SK-N-SH treated with all-trans-retinoic acid at 6 μM for 48 hours (cell line): ENCODE measurements at regions not wholly inside any gene's neighbourhood (a gene's known extent, or its start where the extent isn't known, plus 50 kb on each side); places are given as distances from the start of the nearest gene placed in this dataset.

Experiments
- ATAC-seq: fragments of 200-7000 bp; cut with Tn5 transposase; 3 replicates; pipeline ENCODE4 v1.9.1; 2020; ENCODE audit warnings: mild to moderate bottlenecking, moderate library complexity
- ARNTL ChIP-seq: fragments of 450-650 bp; formaldehyde crosslinking; IDR thresholded peaks from 2 replicates; pipeline ENCODE4 v1.5.0; 2020; ENCODE audit warnings: low read depth, mild to moderate bottlenecking, moderate library complexity, borderline replicate concordance
- BACH2 ChIP-seq: fragments of 250-450 bp; sonication (Bioruptor Pico); IDR thresholded peaks from 2 replicates; pipeline ENCODE4 v1.9.0; 2021; ENCODE audit warnings: mild to moderate bottlenecking, borderline replicate concordance
- CSDC2 ChIP-seq: fragments of 250-450 bp; sonication (Bioruptor Pico); IDR thresholded peaks from 2 replicates; pipeline ENCODE4 v1.5.0; 2020; ENCODE audit warnings: mild to moderate bottlenecking, moderate library complexity
- ESRRG ChIP-seq: fragments of 250-450 bp; sonication (Bioruptor Pico); IDR thresholded peaks from 2 replicates; pipeline ENCODE4 v1.6.1; 2021; ENCODE audit warnings: mild to moderate bottlenecking
- ISL1 ChIP-seq: fragments of 250-450 bp; sonication (Bioruptor Pico); IDR thresholded peaks from 2 replicates; pipeline ENCODE4 v2.1.2; 2022; ENCODE audit warnings: mild to moderate bottlenecking, moderate library complexity
- OSR1 ChIP-seq: fragments of 250-450 bp; sonication (Bioruptor Pico); IDR thresholded peaks from 2 replicates; pipeline ENCODE4 v1.8.0; 2022; ENCODE audit warnings: moderate library complexity, mild to moderate bottlenecking, inconsistent platforms
- SNAI2 ChIP-seq: fragments of 250-450 bp; sonication (Bioruptor Pico); IDR thresholded peaks from 2 replicates; pipeline ENCODE4 v1.5.0; 2020; ENCODE audit warnings: mild to moderate bottlenecking, moderate library complexity
- TCF4 ChIP-seq: fragments of 250-450 bp; sonication (Bioruptor Pico); IDR thresholded peaks from 2 replicates; pipeline ENCODE4 v1.8.0; 2021; ENCODE audit warnings: mild to moderate bottlenecking, moderate library complexity, borderline replicate concordance
- TOX ChIP-seq: fragments of 250-450 bp; sonication (Bioruptor Pico); IDR thresholded peaks from 2 replicates; pipeline ENCODE4 v1.8.0; 2021; ENCODE audit warnings: mild to moderate bottlenecking, moderate library complexity, borderline replicate concordance
- ZC3H10 ChIP-seq: fragments of 250-450 bp; sonication (Bioruptor Pico); IDR thresholded peaks from 2 replicates; pipeline ENCODE4 v1.5.1; 2021; ENCODE audit warnings: mild to moderate bottlenecking, moderate library complexity
- ZFP3 ChIP-seq: fragments of 250-450 bp; sonication (Bioruptor Pico); IDR thresholded peaks from 2 replicates; pipeline ENCODE4 v1.5.0; 2020; ENCODE audit warnings: mild to moderate bottlenecking, moderate library complexity
- ZFP30 ChIP-seq: fragments of 450-650 bp; formaldehyde crosslinking; IDR thresholded peaks from 2 replicates; pipeline ENCODE4 v1.5.0; 2022; ENCODE audit warnings: mild to moderate bottlenecking, moderate library complexity
- ZNF565 ChIP-seq: fragments of 450-650 bp; formaldehyde crosslinking; conservative IDR thresholded peaks from 2 replicates; pipeline ENCODE4 v1.5.0; 2020; ENCODE audit warnings: low read depth, mild to moderate bottlenecking, moderate library complexity
- ZNF70 ChIP-seq: fragments of 450-650 bp; formaldehyde crosslinking; IDR thresholded peaks from 2 replicates; pipeline ENCODE4 v1.5.0; 2020; ENCODE audit warnings: mild to moderate bottlenecking, moderate library complexity
- ZNF8 ChIP-seq: fragments of 450-650 bp; formaldehyde crosslinking; IDR thresholded peaks from 2 replicates; pipeline ENCODE4 v1.5.0; 2020; ENCODE audit warnings: mild to moderate bottlenecking, moderate library complexity
- TF ChIP-seq, protein P1 (sequence below): fragments of 250-450 bp; sonication (Bioruptor Pico); IDR thresholded peaks from 2 replicates; pipeline ENCODE4 v1.5.0; 2020; ENCODE audit warnings: mild to moderate bottlenecking, moderate library complexity
- TF ChIP-seq, protein P2 (sequence below): fragments of 250-450 bp; sonication (Bioruptor Pico); IDR thresholded peaks from 2 replicates; pipeline ENCODE4 v1.8.0; 2020; ENCODE audit warnings: mild to moderate bottlenecking, moderate library complexity, borderline replicate concordance
- TF ChIP-seq, protein P3 (sequence below): fragments of 250-450 bp; sonication (Bioruptor Pico); IDR thresholded peaks from 2 replicates; pipeline ENCODE4 v1.8.0; 2021; ENCODE audit warnings: low read depth, mild to moderate bottlenecking, moderate library complexity, borderline replicate concordance
- TF ChIP-seq, protein P4 (sequence below): fragments of 250-450 bp; sonication (Bioruptor Pico); IDR thresholded peaks from 2 replicates; pipeline ENCODE4 v1.5.1; 2020; ENCODE audit warnings: low read depth, mild to moderate bottlenecking, moderate library complexity

DNA sequence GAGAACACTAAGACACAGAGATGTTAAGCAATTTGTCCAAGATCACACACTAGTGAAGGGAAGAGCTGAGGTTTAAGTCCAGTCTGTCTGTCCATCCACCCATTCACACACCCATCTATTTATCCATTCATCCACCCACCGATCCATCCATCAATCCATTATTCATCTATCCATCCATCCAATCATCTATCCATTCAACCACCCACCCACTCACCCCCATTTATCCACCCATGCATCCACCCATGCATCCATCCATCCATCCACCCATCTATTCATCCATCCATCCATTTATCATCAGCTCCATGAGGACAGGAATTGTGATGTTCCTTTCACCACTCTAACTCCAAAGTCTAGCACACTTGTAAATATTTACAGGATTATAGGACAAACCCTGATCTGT, 242.3 kb upstream of the PMEPA1 start:
- ATAC-seq, result no peak
- TF ChIP-seq TOX (CRISPR knock-in tag), result no peak

DNA sequence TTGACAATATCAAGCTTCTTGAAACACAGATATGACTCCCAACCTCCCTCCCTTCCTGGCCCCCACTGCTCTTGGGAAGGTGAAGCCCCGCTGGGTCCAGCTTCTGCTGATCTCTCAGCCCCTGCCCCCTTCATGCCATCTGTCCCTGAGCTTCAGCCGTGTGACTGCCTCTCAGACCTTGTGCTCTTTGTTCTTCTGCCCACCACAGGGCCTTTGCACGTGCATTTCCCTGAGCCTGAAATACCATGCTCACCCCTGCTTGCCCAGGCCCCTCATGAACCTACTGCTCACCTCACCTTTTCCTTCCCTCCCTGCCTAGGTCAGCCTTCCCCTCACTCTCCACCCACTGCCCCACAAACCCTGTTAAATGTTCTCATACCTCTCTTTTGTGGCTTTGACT, 241.7 kb upstream of the PMEPA1 start:
- TF ChIP-seq, protein P1, sequence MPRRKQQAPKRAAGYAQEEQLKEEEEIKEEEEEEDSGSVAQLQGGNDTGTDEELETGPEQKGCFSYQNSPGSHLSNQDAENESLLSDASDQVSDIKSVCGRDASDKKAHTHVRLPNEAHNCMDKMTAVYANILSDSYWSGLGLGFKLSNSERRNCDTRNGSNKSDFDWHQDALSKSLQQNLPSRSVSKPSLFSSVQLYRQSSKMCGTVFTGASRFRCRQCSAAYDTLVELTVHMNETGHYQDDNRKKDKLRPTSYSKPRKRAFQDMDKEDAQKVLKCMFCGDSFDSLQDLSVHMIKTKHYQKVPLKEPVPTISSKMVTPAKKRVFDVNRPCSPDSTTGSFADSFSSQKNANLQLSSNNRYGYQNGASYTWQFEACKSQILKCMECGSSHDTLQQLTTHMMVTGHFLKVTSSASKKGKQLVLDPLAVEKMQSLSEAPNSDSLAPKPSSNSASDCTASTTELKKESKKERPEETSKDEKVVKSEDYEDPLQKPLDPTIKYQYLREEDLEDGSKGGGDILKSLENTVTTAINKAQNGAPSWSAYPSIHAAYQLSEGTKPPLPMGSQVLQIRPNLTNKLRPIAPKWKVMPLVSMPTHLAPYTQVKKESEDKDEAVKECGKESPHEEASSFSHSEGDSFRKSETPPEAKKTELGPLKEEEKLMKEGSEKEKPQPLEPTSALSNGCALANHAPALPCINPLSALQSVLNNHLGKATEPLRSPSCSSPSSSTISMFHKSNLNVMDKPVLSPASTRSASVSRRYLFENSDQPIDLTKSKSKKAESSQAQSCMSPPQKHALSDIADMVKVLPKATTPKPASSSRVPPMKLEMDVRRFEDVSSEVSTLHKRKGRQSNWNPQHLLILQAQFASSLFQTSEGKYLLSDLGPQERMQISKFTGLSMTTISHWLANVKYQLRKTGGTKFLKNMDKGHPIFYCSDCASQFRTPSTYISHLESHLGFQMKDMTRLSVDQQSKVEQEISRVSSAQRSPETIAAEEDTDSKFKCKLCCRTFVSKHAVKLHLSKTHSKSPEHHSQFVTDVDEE (CRISPR knock-in tag), result no peak
- TF ChIP-seq CSDC2 (no peak), ZC3H10 (no peak), ZFP3 (CRISPR knock-in tag) (no peak), SNAI2 (CRISPR knock-in tag) (no peak), TOX (CRISPR knock-in tag) (no peak), OSR1 (CRISPR knock-in tag) (no peak)
- TF ChIP-seq, protein P2, sequence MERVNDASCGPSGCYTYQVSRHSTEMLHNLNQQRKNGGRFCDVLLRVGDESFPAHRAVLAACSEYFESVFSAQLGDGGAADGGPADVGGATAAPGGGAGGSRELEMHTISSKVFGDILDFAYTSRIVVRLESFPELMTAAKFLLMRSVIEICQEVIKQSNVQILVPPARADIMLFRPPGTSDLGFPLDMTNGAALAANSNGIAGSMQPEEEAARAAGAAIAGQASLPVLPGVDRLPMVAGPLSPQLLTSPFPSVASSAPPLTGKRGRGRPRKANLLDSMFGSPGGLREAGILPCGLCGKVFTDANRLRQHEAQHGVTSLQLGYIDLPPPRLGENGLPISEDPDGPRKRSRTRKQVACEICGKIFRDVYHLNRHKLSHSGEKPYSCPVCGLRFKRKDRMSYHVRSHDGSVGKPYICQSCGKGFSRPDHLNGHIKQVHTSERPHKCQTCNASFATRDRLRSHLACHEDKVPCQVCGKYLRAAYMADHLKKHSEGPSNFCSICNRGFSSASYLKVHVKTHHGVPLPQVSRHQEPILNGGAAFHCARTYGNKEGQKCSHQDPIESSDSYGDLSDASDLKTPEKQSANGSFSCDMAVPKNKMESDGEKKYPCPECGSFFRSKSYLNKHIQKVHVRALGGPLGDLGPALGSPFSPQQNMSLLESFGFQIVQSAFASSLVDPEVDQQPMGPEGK (CRISPR knock-in tag), result no peak
- TF ChIP-seq, protein P3, sequence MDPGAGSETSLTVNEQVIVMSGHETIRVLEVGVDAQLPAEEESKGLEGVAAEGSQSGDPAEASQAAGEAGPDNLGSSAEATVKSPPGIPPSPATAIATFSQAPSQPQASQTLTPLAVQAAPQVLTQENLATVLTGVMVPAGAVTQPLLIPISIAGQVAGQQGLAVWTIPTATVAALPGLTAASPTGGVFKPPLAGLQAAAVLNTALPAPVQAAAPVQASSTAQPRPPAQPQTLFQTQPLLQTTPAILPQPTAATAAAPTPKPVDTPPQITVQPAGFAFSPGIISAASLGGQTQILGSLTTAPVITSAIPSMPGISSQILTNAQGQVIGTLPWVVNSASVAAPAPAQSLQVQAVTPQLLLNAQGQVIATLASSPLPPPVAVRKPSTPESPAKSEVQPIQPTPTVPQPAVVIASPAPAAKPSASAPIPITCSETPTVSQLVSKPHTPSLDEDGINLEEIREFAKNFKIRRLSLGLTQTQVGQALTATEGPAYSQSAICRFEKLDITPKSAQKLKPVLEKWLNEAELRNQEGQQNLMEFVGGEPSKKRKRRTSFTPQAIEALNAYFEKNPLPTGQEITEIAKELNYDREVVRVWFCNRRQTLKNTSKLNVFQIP (CRISPR knock-in tag), result no peak
- TF ChIP-seq, protein P4, sequence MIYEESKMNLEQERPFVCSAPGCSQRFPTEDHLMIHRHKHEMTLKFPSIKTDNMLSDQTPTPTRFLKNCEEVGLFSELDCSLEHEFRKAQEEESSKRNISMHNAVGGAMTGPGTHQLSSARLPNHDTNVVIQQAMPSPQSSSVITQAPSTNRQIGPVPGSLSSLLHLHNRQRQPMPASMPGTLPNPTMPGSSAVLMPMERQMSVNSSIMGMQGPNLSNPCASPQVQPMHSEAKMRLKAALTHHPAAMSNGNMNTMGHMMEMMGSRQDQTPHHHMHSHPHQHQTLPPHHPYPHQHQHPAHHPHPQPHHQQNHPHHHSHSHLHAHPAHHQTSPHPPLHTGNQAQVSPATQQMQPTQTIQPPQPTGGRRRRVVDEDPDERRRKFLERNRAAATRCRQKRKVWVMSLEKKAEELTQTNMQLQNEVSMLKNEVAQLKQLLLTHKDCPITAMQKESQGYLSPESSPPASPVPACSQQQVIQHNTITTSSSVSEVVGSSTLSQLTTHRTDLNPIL (CRISPR knock-in tag), result no peak
- ATAC-seq, result no peak

DNA sequence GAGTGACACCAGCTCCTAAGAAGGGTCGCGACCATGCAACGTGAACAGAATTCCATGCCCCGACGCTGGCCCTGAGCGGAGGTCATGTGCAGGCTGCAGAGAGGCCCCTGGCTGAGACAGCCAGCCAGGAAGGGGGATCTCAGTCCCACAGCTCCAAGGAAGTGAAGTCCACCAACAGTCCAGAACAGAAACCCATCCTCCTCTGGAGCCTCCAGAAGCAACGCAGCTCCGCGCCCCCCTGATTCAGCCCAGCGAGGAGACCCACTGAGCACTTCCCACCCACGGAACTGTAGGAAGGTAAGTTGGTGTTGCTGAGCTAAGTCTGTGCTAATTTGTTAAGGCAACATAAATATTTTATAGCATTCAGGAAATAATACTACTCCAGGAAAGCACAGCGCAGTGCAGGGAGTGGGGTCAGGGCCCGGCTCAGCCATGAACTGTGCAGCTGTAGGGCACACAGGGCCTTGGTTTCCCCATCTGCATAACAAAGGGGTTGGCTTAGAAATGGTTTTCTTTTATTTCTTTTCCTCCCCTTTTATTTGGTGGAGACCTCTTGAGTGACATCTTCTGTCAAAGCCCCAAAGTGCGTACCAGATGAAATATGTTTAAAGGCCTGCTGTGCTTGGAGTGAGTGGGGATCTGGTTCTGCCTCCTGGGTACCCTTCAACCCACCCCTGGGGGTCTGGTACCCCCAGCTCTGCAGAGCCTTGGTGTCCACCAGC, 241.1 kb upstream of the PMEPA1 start:
- ATAC-seq, result no peak
- TF ChIP-seq ZNF8 (CRISPR knock-in tag) (no peak), OSR1 (CRISPR knock-in tag) (no peak), SNAI2 (CRISPR knock-in tag) (no peak), BACH2 (CRISPR knock-in tag) (no peak), TCF4 (no peak), ZFP3 (CRISPR knock-in tag) (no peak), ARNTL (CRISPR knock-in tag) (no peak), ZNF565 (no peak), ZC3H10 (no peak), ISL1 (CRISPR knock-in tag) (no peak), ZFP30 (CRISPR knock-in tag) (no peak), TOX (CRISPR knock-in tag) (no peak), CSDC2 (no peak), ESRRG (no peak), ZNF70 (CRISPR knock-in tag) (no peak)
- TF ChIP-seq, protein P3 (CRISPR knock-in tag), result no peak
- TF ChIP-seq, protein P2 (CRISPR knock-in tag), result no peak
- TF ChIP-seq, protein P4 (CRISPR knock-in tag), result no peak
- TF ChIP-seq, protein P1 (CRISPR knock-in tag), result no peak
